ENCODE measurements at regions not wholly inside any gene's neighbourhood (a gene's known extent, or its start where the extent isn't known, plus 50 kb on each side); places are given as distances from the start of the nearest gene placed in this dataset.

DNA sequence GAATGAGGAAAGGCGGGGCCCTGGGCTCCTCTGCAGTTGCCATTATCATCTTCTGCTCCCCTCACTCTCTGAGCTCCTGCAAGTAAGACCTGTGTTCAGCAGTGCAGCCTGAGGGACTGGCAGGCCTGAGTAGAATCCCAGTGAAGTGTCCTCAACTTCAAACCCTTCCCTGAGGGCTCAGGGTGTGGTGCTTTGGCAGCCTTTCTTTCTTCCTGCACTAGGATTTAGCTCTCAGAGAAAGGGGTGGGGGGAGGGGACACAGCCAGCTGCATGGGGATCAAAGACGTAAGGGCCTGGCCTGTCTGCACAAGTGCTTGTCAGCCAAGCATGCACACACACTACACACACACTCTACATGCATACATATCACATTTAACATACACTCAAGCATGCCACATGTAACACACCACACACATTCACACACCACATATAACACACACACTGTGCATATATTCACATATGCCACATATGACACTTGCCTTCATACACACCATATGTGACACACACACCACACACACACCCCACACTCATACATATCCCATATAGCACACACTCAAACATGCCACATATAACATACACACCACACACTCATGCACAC lies 223.4 kb upstream of the RPL34 start:
- TF ChIP-seq POLR2AphosphoS5 (IDR thresholded peaks at IDR 0.05; ENCODE audit: low read depth, low read length) (no peak), POLR2A (IDR thresholded peaks at IDR 0.05; ENCODE audit: low read depth, low read length) (no peak)

All from GM12891 (cell line).